Erythroblast (primary cell): ENCODE measurements at regions not wholly inside any gene's neighbourhood (a gene's known extent, or its start where the extent isn't known, plus 50 kb on each side); places are given as distances from the start of the nearest gene placed in this dataset.

ENCODE experiments used
- GATA1 ChIP-seq: IDR thresholded peaks from 2 replicates; pipeline ENCODE4 v1.6.1; 2011; ENCODE audit warnings: low read depth, mild to moderate bottlenecking, control low read depth, low read length, moderate library complexity
- POLR2A ChIP-seq: IDR thresholded peaks from 2 replicates; pipeline ENCODE4 v1.6.1; 2011; ENCODE audit warnings: mild to moderate bottlenecking, low read length

DNA sequence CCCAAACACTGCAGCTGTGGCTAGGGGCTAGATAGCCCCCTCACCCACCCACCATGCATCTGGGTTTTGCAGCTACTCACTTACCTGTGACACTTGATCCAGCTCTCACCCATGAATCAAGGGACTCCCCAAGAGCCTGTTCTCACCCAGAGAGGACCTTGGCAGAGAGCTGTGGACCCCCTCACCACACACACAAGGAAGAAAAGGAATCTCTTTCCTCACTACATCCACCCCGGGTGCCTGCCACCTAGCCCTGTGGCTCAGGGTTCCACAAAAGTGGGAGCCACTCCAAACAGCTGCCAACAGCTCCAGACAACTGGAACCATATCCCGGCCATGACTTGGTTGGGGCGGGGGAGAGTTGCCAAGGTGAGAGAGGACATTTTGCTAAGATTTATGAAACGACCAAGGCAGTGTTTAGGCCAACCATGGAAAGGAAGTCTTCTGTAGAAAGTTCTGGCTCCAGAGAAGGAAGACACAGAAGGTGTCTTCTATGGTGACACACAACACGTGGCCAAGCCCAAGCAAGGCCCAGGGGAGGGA lies 522.1 kb upstream of the RAB6C start:
- no peak for TF ChIP-seq POLR2A
- TF ChIP-seq GATA1 = no peak
